GM21717 (cell line): ENCODE measurements at regions not wholly inside any gene's neighbourhood (a gene's known extent, or its start where the extent isn't known, plus 50 kb on each side); places are given as distances from the start of the nearest gene placed in this dataset.

Experiments
- ATAC-seq: cut with Tn5 transposase; IDR thresholded peaks from one replicate; pipeline ENCODE4 v1.9.1; 2021; ENCODE audit warnings: mild to moderate bottlenecking, moderate library complexity; ENCODE audit not compliant: unreplicated experiment

- ATAC-seq = no peak
These were observed 297.9 kb downstream of the CYP26B1 start for GRCh38 chr2:71849607-71850305.

- ATAC-seq = no peak
These were observed 298.6 kb downstream of the CYP26B1 start for GRCh38 chr2:71849111-71849510.

DNA sequence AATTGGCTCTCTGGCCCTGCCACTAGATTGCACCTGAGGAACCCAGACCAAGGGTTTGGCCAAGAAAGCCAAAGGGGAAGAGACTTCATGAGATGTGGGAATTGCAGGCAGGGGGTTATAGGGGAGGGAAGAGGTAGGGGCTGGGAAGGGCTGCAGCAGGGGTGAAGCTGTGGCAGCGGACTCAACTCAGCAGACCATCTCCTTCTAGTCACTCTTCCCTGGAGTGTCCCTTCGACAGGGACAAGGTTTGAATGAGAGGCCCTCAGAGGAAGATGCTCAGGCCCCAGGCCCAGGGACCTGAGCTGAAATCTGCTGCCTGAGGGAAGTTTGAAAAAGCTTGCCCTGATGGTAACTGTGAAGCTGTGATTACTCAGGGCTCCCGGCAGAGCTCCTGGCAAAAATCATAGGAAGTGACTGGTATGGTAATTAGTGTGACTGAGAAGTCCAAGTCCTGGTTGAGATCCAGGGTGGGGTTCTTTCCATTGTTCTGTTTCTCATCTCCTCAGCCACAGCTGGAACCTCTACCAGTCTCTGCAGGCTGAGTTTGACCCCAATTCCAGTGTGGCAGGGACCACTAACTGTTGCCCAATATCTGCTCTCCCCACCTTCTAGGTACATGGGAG lies 300.9 kb downstream of the CYP26B1 start:
- ATAC-seq = no peak

GRCh38 chr2:71846072-71846471 lies 301.6 kb downstream of the CYP26B1 start:
- ATAC-seq = no peak

GRCh38 chr2:71844967-71845366 lies 302.7 kb downstream of the CYP26B1 start:
- ATAC-seq = no peak

DNA sequence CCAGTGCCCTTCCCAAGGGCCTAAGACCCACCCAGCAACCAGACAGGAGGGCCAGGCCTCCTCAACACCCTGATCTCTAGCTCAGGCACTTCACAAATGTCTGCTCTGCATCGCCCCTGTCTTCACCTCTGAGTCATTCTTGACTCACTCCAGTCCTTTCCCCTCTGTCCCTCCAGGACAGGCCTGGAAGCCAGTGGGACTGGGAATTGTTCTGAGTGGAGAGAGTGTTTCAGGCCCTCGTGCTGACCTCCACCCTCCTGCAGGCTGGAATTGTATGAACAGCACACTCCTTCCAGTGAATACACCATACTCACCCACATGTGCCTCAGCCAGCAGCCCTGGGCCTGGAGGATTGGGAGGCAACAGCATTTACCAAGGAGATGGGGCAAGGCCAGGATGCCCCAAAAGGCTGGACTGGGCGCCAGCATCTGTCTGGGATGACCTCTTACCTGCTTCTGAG lies 304.2 kb downstream of the CYP26B1 start:
- ATAC-seq = no peak

DNA sequence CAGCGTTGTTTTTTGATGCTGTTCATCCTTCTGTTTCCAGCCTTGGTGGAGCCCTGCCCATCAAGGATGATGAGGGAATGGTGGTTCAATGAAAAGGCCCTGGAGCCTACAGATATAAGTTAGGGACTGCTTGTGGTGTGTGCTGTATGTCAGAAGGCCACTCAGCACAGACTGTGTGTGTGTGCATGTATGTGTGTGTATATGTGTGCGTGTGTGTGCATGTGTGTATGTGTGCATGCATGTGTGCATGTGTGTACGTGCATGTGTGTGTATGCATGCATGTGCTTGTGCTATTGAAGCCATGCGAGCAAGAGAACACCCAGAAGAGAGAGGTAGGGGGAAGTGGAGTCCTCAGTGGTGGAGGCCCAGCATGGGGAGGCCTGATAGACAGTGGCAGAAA lies 304.9 kb downstream of the CYP26B1 start:
- no peak for ATAC-seq

DNA sequence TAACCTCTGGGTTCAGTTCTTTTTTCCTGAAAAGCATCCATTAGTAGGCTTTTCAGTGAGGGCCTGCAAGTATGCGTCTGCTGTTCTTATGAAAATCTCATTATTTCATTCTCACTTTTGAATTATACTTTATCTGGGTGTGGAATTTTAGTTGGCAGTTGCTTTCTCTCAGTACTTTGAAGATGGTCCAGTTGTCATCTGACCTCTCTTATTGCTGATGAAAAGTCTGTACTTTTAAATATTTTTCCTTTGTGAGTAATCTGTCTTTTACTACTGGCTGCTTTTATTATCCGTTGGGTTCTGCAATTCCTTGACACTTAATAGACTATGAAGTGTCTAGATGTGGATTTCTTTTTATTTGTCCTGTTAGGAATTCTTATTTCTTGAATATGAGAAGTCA lies 307.8 kb downstream of the CYP26B1 start:
- ATAC-seq = no peak

- ATAC-seq = no peak
These were observed 312.9 kb downstream of the CYP26B1 start for GRCh38 chr2:71834796-71835195.

GRCh38 chr2:71833855-71834560 lies 313.7 kb downstream of the CYP26B1 start:
- no peak for ATAC-seq

- no peak for ATAC-seq
These were observed 314.4 kb downstream of the CYP26B1 start for GRCh38 chr2:71833272-71833671.

DNA sequence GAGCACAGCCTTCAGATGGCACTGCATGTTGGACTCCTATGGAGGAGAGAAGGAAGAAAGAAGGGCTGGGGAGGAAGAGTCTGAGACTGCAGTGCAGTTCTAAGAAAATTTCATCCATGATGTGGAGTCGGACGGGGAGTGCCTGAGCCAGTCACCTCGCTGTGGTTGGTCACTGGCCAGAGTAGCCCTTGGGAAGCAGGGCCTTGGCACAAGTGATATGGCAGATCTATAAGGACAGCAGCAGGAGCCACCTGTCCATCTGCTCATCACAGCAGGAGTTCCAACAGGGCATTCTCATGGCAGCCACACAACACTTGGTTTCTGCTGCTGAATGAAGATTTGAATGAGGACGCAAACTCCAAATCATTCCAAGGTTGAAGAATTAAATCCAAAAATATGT lies 314.8 kb downstream of the CYP26B1 start:
- no peak for ATAC-seq

DNA sequence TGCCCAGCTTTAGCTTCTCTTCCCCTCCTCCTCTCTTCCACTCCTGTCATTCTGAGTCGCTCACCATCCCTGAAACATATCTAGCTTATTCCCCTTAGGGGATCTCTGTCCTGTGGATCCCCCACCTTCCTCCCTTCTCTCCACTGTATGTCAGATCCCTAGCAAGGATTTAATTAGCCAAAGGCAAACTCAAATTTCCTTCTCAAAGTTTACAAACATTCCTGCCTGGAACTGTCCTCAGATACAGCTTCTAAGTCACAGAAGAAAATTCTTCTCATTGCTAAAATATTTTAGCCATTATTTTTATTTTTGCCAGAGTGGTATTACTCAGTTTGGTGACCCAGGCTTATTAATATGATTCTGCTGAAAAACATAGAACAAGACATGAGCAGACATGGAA lies 315.3 kb downstream of the CYP26B1 start:
- no peak for ATAC-seq

DNA sequence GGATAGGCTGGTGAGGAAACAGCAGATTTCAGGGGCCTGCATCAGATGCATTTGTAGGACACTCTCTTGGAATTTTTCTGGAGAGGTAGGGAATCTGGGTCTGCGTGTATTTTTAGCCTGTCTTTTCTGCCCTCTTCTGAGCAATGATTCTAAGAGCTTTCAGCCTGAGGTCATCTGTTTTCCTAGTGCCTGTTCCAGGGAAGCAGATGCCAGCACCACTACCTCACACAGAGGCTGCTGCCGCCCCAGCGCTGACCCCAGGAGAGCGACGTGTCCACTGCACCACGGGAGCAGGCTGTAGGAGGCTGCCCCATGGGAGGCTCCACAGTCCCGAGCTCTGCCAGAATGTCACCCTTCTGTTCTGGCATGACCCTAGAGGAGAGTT lies 316.5 kb downstream of the CYP26B1 start:
- no peak for ATAC-seq

GRCh38 chr2:71830497-71831192 lies 317.0 kb downstream of the CYP26B1 start:
- no peak for ATAC-seq

GRCh38 chr2:71829008-71829407 lies 318.7 kb downstream of the CYP26B1 start:
- no peak for ATAC-seq

DNA sequence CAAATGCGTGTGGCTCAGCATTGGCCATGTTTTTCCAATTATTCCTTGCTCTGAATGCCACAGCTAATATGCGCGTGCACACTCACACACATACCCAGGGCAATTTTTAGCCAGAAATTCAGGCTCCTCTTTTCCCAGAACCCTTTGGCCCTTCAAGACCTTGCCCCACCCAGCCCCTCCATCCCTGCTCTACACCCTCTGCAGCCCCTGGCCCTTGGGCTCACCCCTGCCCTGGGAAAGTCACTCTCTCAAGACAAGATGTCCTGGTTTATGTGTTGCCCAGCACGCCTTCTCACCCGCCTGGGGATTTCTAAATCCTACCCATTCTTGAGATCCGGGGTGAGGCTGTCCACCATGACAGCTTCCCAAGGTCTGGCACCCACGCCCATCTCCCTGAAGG lies 319.7 kb downstream of the CYP26B1 start:
- no peak for ATAC-seq

DNA sequence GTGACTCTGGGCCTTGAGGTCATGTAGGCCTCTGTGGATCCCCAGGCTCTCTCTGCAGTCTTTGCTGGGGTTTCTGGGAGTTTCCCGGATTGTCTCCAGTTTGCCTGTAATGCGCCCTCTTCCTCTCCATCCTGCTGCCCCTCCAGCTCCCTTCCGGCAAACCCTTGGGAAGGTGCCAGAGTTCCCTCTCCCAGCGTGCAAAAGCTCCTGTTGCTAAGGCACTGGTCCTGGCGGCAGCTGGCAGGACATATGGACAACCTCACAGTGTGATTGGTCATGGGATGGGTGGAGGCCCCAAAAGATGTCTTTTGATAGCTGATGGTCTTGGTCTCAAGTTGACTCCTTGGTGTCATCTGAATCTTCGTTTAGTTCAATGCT lies 320.1 kb downstream of the CYP26B1 start:
- no peak for ATAC-seq

DNA sequence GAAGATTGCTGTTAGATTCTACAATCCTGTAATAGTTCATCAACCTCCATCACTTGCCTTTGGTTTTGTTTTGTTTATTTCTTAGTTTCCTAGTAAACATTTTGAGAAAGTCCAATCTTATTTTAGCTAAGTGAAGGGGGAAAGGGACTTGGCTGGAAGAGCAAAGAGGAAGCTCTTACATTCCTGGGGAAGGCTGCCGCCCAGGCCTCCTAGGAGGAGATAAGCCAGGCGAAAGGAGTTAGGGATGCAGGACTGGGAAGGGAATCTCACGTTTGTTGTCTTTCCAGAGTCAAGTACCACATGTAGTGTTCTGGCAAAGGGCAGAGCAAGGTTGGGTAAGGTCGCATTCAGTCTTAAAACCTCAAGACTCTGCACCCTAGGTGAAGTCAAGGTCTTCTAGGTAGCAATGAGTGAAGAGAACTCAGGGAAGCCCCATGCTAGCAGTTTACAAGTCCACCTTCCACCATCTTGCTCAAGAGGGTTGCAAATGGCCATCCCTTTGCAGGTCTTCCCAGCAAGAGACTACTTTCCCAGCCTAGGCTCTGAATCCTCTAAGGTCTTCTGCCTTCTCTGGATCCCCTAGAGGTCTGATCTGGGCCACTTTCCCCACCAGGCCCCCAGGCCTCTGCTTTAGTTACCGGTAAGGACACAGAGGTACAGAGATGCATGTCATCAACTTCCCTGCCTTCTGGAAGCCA lies 320.7 kb downstream of the CYP26B1 start:
- ATAC-seq = no peak

GRCh38 chr2:71826299-71826698 lies 321.4 kb downstream of the CYP26B1 start:
- no peak for ATAC-seq

- ATAC-seq = no peak
These were observed 323.2 kb downstream of the CYP26B1 start for GRCh38 chr2:71824436-71824835.
